GM23338 (cell line): ENCODE measurements at regions not wholly inside any gene's neighbourhood (a gene's known extent, or its start where the extent isn't known, plus 50 kb on each side); places are given as distances from the start of the nearest gene placed in this dataset.

Source experiments
- CTCF ChIP-seq, 2 experiments: fragments of 200-600 bp in 1 of 2; sonication (generic) in 1 of 2; conservative IDR thresholded peaks; 2 replicates each; pipeline versions ENCODE4 v1.5.1 to v1.6.1; 2016 to 2017; ENCODE audit warnings: antibody characterized with exemption in 2 of 2, low read depth in 2 of 2, mild to moderate bottlenecking in 2 of 2, moderate library complexity in 1 of 2
- EZH2 ChIP-seq: fragments of 200-600 bp; sonication (generic); IDR thresholded peaks from one replicate; pipeline ENCODE4 v1.8.0; 2017; ENCODE audit warnings: antibody characterized with exemption, mild to moderate bottlenecking, low read depth; ENCODE audit not compliant: unreplicated experiment
- EZH2phosphoT487 ChIP-seq: fragments of 200-600 bp; sonication (generic); IDR thresholded peaks from one replicate; pipeline ENCODE4 v1.8.1; 2018; ENCODE audit warnings: antibody characterized with exemption; ENCODE audit not compliant: unreplicated experiment
- NANOG ChIP-seq: IDR thresholded peaks from 2 replicates; pipeline ENCODE4 v1.6.1; 2016; ENCODE audit warnings: antibody characterized with exemption, borderline replicate concordance

DNA sequence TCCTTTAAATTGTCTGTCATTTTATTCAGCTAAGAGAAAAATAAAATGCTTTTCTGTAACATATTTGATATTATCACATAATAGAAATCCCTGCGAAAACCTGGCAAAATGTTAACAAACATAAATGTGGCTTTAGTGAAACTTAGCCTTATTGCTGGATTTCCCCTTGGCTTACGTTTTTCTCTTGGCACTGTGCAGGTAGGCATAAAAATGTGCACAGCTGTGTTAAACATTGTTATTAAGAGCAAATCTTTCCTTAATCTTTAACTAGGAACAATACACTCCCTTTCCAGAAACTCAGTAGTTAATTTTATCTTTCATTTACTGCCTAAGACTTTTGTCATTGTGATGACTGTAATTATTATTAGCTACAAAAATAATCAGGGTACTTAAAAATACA is 202.4 kb upstream of the GNPDA2 start:
- TF ChIP-seq EZH2phosphoT487 (no peak), CTCF (conservative IDR thresholded peaks at IDR 0.05; ENCODE audit: low read depth in 2 of 2) (no peak), NANOG (no peak), EZH2 (no peak)
